Renal pelvis (tissue), 1 donor: ENCODE measurements at regions not wholly inside any gene's neighbourhood (a gene's known extent, or its start where the extent isn't known, plus 50 kb on each side); places are given as distances from the start of the nearest gene placed in this dataset.

Experiments
- DNase-seq: peaks from one replicate; pipeline ENCODE4 v3.0.0-alpha.2; 2013

DNA sequence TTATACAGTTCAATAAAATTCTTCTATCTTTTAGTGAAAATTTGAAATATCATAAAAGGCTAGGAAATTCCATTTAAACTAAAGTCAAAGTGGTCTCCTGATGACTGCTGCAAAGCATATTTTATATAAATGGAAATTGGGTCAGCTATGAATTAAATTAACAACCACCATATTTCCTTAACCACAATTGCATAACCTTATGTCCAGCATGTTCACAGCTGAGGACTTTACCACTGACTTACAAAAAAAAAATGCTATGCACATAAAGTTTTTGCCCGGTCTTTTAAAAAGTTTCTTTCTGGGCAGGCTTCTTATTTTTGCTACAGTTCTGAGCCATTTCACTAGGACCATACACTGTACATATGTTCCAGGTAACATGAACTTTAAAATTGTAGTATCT lies 208.6 kb upstream of the RGMB start:
- DNase-seq: no peak

DNA sequence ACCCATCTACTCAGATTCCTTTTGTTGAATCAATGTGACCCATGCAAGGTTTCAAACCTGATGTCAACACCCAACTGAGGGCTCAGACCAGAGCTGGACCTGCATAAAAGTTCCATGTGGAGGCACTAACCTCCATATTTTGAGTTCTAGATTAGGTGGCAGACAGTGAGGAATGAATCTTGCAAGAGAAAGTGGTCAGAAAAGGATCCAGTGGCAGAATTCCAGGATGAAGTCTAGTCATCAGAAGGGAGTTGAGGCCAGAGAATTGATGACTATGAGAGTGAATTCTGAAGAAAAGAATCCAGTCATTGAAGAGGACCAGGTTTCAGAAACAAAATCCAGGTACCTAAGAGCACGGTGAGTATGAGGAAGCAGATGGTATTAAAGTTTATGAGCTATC lies 205.1 kb upstream of the RGMB start:
- DNase-seq: no peak

DNA sequence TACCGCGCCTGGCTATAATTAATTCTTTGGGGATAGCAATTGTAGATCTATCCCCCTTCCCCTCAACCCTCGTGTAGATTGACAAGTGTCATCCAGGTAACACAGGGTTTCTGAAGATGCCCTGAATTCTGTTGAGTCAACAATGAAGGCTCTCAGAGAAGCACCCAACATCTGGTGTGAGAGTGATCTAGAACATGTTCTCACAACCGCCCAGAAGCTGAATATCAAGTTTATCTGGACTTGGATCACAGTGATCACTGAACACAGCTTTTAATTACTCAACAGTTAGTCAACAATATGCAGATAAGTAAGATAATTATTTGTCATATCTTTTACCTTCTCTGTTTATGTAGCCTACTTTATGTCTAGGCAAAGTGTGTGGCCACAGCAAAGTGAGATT lies 204.2 kb upstream of the RGMB start:
- no peak for DNase-seq

DNA sequence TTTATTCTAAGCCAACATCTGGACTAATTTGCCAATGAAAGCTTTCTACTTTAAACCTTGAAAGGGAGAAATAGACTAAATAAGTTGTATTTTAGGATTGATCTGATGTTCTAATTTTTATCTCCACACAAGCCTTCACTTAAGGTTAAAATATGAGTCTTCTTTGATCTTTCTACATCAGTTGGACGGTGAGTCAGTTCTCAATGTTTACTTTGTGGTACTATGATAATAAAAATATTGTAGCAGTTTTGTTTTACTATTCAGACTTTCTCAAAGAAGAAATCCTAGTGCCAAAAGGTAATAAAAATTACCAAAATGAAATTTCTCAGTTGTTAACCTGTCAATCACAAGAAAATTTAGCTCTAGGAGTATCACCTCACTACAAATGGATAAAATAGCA lies 203.5 kb upstream of the RGMB start:
- DNase-seq: no peak

DNA sequence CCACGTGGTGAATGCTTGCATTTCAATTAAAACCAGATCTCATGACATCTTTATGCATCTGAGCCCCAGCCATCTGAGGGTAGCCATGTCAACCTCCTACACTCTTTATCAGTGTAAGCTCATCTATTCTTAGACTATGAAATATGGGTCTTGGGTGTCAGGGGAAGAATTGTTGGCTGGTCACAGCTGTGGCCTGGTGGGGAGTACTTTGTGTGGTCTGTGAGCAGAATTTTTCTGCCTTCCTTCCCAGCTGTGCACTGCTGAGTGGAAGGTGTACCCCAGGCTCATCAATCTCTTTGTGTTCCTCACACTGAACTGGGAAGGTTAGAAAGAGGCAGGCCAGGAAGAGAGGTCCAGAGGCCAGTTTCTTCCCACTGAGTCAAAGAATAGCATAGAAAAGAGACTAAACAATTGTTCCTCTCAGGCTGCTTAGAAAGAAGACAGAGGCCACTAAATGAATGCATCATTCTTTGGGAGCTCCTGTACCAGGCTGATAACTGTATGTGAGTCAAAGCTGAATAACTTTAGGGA lies 202.7 kb upstream of the RGMB start:
- DNase-seq: peak; percentile 61

DNA sequence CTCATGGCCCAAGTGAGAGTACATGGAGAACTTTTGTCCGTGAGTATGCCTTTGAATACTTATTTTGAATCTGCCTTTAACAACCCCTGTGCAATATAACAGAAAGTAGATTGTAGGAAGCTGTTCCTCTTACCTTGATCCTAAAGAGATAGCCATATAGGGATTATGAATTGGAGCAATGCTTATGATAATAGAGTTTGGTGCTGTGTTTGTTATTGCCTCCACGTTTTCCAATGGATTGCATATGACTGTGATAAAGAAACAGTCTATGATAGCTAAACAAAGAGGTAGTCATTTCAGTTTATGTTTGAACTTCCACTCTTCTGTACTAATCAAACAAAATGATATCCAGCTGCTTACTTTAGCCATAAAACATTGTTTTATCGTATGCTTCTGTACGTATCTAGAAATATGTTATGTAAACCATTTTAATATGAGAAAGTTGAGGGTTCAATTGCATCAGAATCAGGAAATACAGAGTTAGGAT lies 199.6 kb upstream of the RGMB start:
- DNase-seq: no peak

DNA sequence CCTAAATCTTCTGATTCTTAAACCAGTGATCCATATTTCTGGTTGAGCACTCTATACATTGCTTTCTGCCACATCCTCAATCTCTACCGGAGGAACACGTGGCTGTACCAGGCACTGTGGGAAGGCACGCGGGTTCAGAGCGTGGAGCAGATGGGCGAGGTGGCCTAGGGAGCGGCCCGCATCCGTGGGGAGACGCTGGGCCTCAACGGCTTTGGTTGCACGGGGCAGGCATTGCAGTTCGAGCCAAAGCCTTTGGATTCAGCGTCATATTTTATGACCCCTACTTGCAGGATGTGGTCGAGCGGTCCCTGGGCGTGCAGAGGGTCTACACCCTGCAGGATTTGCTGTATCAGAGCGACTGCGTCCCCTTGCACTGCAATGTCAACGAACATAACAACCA lies 197.2 kb upstream of the RGMB start:
- no peak for DNase-seq

DNA sequence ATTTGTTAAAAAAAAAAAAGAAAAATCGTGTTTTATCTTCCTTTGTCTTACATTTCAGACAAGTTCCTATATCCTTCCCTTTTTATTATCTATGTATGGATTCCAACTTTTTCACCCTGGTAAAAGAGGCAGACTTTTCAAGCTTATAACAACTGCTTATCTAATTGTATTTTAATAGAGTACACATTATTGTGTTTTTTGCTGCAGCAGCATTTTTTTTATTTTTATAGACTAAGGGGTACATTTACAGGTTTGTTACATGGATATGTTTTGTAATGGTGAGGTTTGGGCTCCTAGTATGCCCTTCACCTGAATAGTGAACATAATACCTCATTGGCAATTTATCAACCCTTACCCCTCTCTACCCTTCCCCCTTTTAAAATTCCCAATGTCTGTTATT lies 195.0 kb upstream of the RGMB start:
- DNase-seq: no peak

DNA sequence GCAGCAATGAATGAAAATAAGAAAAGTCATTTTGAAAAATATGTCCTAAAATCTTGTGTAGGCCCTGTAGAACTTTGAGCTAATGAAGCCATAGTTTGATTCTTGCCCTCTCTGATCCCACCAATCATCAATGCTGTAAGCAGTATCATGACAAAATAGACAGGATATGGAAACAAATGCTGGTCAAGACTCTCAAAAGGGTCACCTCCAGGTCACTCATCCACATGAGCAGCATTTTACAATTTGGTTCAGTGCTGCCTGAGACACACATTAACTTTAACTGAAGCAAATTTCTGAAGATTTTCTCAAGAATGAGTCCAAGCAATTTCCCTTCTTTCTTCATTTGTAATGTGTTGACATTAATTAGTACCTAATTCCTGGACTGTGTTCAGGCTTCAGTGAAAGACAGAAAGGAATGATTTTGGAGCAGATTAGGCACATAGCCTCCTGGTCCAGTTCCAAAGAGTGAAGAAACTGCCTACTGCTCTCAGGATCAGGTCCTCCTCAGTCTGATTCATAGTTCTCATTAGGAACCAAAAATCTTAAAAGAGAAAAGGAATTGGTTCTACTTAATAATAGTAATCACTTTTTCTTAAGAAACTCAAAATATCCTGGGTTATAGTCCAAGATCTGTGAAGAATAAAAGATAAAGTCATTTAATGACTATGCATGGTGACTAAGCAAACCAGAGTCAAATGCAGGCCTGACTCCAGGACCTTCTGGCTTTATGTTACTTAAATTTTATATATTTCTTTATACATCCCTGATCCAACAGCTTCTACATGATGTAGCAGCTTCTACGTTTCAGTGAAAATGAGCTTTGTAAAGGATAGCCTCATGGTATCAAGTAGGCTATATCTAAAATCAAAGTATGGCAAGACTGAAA lies 192.1 kb upstream of the RGMB start:
- DNase-seq: no peak

DNA sequence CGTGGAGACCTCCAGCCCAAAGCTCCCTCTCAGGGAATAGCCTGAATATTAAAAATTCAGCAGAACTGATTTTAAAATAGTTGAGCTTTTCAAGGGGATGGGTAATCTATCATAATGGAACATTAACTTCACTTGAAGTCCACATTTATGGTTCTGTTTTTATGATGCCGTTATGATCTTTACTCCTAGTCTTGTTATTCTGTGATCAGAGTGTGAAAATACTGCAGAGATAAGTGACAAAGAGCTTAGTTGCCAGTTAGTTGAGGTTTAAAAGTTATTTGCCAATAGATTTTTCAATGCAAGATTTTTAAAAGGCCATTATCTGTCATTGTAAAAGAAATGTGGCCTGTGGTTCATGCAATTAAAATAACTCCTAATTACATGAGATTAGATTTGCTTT lies 189.9 kb upstream of the RGMB start:
- DNase-seq: no peak

DNA sequence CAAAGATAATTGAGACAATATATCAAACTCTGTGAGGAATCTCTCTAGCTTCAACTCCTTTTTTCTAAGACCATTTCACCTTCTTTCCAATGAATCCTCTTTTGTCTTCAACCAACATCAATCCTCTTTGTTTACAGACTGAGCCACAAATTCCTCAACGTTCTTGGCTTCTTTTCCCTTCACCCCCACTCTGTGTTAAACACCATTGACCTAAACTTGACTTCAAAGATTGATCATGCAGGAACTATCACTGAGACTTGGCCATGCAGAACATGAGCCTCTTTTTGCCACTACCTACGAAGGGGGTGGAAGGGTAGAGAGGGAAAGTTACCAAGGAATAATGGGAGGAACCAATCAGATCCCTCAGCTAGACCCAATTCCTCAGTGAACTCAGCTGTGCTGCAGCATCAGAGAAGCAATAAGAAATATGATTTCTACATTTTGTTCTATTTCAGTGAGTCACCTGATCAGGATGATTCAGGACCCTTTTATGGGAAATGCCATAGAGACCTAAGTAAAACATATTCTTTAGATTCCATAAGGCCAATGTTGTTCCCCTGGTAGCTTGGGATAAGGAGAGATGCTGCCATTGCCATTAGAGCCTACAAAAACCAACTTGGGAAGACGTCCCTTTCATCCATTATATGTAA lies 187.7 kb upstream of the RGMB start:
- no peak for DNase-seq

DNA sequence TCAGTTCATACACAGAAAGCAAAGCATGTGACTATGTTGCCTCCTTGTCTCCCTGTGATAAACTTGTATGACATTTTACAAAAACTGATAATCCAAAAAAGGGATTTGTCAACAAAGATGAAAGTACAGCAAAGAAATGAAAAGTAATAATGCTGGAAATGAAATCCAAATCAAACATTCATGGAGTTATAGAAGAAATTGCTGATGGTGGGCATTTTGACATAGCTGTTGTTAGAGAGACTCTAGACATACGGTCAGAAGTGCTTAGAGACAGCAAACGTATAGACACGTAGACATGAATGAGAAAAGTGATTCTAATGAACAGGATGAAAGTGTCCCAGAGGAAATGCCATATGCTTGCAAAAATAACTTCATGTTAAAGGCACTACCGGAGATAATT lies 186.9 kb upstream of the RGMB start:
- DNase-seq: no peak

DNA sequence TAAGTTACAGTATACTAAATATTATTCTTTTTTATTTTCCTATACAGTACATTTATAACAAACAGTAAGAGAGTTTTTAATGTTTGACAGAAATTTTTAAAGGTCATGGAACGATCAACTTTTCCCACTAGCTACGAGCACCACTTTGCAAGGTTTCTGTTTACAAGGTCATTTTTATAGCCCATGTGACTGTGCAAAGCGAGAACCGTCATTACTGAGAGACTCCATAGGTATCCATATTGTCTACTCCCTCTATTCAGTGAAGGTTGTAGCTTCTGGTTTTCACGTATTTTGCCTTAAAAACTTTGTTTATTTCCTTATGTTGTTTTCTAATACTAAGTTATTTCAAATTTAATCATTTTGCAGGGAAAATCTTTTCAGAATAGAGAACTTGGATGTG lies 186.3 kb upstream of the RGMB start:
- DNase-seq: no peak

DNA sequence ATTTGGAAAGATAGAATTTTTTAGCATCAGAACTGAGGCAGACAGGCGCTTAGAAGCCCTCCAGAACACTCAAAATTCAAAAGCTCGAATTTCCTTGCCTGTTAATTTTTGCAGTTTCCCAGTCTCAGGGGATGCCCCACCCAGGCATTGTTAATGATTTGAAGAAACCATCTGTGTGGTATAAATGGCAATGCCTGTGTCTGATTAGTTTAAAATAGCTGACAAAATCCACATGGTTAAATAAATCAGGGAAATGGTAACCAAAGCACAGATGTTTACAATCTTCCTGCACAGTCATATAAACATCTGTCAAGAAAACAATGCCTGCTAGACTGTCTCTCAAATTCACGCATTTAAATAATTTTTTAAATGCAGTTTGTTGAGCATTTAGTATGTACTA lies 185.2 kb upstream of the RGMB start:
- DNase-seq: no peak

DNA sequence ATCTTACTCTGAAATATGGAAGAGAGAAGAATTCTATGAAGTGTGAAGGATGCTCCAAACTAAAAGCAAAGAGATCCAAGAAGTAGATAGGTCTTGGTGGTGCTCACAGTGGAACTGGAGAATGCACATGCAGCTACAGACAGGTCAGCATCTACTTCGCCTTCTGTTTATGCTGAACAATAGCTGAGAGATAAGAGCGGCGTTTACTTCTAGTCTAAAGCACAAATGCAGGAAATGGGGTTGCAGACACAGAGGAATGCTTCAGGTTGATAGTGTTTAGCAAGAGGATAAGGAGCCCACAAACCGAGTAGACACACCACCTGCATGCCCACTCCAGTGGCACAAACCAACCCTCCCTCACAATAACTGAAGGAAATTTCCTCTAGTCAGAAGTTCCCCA lies 180.0 kb upstream of the RGMB start:
- DNase-seq: no peak

DNA sequence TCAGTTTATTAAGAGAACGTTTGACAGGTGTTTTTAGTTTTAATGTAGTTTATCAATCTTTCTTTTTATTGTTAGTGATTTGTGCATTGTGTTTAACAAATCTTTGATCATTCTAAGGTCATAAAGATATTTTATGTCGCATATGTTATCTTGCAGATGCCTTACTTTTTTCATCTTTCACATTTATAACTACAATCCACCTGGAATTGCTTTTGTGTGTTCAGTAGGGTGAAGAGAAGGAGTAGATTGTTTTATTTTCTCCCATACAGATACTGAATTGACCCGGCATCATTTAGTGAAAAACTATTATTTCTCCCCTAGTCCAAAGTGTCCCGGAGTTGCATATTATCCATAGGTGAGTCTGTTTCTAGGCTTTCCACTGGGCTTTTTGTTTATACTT lies 179.4 kb upstream of the RGMB start:
- no peak for DNase-seq

DNA sequence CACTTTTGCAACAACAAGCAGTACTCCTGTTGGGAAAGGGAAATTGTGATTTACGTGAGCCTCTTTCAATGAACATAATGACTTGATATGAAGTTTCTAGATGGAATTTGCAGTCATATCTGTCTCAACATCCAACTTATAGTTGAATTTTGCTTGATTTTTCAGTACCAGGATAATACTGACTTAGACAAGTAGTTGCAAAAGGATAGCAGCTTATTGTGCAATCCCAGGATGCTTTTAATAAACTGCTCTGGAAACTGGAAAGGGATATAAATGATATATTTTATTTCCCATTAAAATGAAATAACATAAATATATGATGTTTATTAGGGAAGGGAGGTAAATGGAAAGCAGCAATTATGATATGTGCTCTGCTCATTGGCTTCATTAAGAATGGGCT lies 174.4 kb upstream of the RGMB start:
- no peak for DNase-seq

DNA sequence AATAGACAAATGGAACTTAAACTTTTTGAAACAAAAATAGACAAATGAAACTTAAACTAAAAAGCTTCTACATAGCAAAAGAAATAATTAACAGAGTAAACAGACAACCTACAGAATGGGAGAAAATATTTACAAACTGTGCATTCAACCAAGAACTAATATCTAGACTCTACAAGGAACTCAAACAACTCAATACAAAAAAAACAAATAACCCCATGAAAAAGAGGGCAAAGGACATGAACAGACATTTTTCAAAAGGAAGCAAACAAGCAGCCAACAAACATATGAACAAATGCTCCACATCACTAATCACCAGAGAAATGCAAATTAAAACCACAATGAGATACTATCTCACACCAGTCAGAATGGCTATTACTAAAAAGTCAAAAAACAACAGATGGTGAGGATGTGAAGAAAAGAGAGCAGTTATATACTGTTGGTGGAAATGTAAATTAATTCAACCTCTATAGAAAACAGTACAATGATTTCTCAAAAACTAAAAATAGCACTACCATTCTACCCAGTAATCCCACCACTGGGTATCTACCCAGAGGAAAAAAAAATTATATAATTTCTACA lies 170.8 kb upstream of the RGMB start:
- no peak for DNase-seq

DNA sequence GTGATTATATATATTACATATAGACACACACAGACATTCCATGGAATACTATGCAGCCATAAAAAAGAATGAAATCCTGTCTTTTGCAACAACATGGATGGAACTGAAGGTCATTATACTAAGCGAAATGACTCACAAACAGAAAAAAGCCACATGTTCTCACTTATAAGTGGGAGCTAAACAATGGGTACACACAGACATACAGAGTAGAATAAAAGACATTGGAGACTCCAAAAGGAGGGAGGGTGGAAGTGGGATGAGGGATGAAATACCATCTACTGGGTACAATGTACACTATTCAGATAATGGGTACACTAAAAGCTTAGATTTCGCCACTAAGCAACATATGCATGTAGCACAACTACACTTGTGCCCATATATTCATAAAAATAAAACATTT lies 170.0 kb upstream of the RGMB start:
- no peak for DNase-seq

DNA sequence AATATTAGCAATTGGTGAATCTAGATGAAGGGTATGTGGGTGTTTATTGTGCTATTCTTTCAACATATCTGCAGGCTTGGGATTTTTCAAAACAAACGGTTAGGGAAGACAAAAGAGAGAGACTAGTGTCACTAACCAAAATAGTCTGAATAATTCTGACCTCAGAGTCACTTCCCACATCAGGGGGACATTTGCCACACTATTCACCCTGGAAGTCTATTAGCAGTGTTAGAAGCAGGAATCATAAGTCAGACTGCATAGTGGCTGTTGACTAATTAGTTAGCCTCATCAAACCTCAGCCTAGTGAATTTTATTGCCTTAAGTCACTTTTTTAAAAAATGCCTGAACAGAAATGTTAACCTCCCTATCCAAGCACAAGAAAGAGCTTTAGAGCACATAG lies 169.2 kb upstream of the RGMB start:
- no peak for DNase-seq

DNA sequence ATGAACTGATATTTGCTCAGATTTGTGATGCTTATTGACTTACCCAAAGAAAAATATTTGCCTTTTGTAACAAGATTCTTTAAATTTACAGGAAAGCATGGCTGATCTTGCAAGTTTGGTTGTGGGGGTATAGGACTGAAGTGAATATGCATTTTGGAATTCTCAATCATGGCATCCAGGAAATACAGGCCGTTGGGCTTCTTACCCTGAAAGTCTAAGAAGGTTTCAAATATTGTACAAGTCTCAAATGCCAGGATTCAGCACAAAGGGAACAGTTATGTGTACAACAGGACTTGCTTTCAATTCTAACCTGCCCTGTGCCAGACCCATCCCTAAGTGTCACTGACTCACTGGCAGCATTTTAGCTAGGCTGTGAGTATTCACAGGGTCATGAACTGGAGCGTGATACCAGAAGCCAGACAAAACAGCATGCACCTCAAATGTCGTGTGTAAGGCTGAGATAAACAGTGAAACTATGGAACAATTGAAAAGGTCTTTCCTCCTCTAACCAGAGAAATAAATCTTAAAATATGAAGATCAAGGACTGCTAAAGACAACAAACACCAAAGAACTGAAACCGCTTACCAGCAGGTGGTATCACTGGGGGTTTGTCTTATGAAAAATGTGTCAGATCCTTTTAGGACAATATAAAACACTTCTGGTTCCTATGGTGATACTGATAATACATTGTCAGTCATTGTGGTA lies 168.6 kb upstream of the RGMB start:
- DNase-seq: no peak

DNA sequence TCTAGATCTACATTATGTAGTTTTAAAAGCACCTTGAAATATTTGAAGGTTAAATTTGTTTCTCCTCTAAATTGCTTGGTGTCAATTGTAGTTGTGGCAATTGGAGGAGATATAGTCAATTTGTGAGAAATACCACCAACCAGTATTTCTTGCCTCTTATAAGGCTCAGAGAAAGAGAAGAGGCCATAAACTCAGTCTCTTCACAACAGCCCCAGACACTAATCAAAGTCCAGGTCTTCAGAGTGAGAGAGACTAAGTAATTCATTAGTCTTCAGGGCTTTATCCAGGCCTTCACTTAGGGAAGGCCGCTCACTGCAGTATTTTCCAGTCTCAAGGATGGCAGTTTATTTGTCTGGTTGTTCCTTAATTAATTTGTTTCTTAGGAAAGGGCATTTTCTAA lies 168.0 kb upstream of the RGMB start:
- DNase-seq: no peak
